HFFc6 (cell line): ENCODE measurements at regions not wholly inside any gene's neighbourhood (a gene's known extent, or its start where the extent isn't known, plus 50 kb on each side); places are given as distances from the start of the nearest gene placed in this dataset.

ENCODE experiments used
- DNase-seq: peaks from one replicate; pipeline ENCODE4 v3.0.0-alpha.2; 2018
- H3K27ac Mint-ChIP-seq: 2 replicates; pipeline ENCODE4 v1.8.0; 2020; ENCODE audit warnings: mild to moderate bottlenecking, mixed read lengths
- H3K27me3 Mint-ChIP-seq: 2 replicates; pipeline ENCODE4 v1.8.0; 2021; ENCODE audit warnings: mild to moderate bottlenecking, moderate library complexity, mixed read lengths; ENCODE audit not compliant: insufficient read depth
- H3K36me3 Mint-ChIP-seq: 2 replicates; pipeline ENCODE4 v1.8.0; 2021; ENCODE audit warnings: low read depth, mixed read lengths
- H3K4me1 Mint-ChIP-seq: 2 replicates; pipeline ENCODE4 v1.8.0; 2020; ENCODE audit warnings: low read depth, mixed read lengths
- H3K4me3 Mint-ChIP-seq: 2 replicates; pipeline ENCODE4 v1.8.0; 2020; ENCODE audit warnings: mild to moderate bottlenecking, moderate library complexity, mixed read lengths
- H3K9me3 Mint-ChIP-seq: 2 replicates; pipeline ENCODE4 v1.8.0; 2020; ENCODE audit warnings: mild to moderate bottlenecking, mixed read lengths
- CTCF ChIP-seq: fragments of 200-600 bp; sonication (generic); IDR thresholded peaks from 2 replicates; pipeline ENCODE4 v1.5.0; 2021; ENCODE audit warnings: antibody characterized with exemption, mild to moderate bottlenecking

DNA sequence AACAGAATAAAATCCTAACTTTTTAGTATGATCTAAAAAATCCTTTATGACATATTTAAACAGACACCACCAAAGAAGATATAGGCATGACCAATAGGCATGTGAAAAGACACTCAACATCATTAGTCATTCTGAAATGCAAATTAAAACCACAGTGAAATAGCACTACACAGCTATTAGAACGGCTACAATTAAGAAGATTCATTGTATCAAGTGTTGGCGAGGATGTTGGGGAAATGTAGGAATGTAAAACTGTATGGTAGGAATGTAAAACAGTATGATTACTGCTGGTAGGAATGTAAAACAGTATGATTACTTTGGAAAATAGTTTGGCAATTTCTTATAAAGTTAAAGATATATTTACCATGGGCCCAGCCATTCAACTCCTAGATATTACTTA lies 253.3 kb upstream of the TCF4 start:
- peaks cover 45% of the 10 kb centered on the region for H3K9me3 Mint-ChIP-seq
- peaks cover 46% of the 10 kb centered on the region for H3K36me3 Mint-ChIP-seq
- no peak for DNase-seq
- no peak overlapping the region for H3K27ac Mint-ChIP-seq
- H3K27me3 Mint-ChIP-seq = no peaks in the 10 kb centered on the region
- peaks cover 40% of the 10 kb centered on the region for H3K4me1 Mint-ChIP-seq
- TF ChIP-seq CTCF = no peak
- H3K4me3 Mint-ChIP-seq = no peak overlapping the region

DNA sequence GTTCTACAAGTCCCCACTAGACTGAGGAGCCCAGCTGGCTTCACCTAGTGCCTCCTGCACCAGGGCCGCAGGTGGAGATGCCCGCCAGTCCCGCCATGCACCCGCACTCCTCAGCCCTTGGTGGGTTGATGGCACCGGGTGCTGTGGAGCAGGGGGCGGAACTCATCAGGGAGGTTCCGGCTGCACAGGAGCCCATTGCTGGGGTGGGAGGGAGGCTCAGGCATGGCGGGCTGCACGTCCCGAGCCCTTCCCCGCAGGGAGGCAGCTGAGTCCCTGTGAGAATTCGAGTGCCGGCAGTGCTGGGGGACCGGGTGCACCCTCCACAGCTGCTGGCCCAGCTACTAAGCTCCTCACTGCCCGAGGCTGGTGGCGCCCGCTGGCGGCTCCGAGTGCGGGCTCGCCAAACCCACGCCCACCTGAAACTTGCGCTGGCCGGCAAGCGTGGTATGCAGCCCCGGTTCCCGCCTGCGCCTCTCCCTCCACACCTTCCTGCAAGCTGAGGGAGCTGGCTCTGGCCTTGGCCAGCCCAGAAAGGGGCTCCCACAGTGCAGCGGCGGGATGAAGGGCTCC lies 252.7 kb upstream of the TCF4 start:
- Mint-ChIP-seq H3K27me3 (no peaks in the 10 kb centered on the region), H3K9me3 (peaks cover 45% of the 10 kb centered on the region), H3K4me1 (peaks cover 34% of the 10 kb centered on the region), H3K4me3 (no peak overlapping the region), H3K27ac (no peak overlapping the region), H3K36me3 (peaks cover 43% of the 10 kb centered on the region)
- no peak for DNase-seq
- no peak for TF ChIP-seq CTCF

- Mint-ChIP-seq H3K27ac (peak overlapping the region; percentile 70), H3K4me1 (peaks cover 29% of the 10 kb centered on the region), H3K9me3 (peaks cover 45% of the 10 kb centered on the region), H3K27me3 (no peaks in the 10 kb centered on the region), H3K36me3 (peaks cover 47% of the 10 kb centered on the region), H3K4me3 (peak overlapping the region; percentile 56)
- peak; percentile 59 for DNase-seq
- TF ChIP-seq CTCF = no peak
These were observed 251.4 kb upstream of the TCF4 start for GRCh38 chr18:55839343-55839742.

GRCh38 chr18:55838841-55839240 lies 250.8 kb upstream of the TCF4 start:
- Mint-ChIP-seq H3K27ac (no peak overlapping the region; the same call in 1 of the 2 replicates), H3K36me3 (peaks cover 49% of the 10 kb centered on the region), H3K4me1 (peaks cover 34% of the 10 kb centered on the region), H3K9me3 (peaks cover 45% of the 10 kb centered on the region), H3K4me3 (peak overlapping the region; percentile 56; the same call in 1 of the 2 replicates), H3K27me3 (no peaks in the 10 kb centered on the region)
- TF ChIP-seq CTCF = no peak
- DNase-seq = peak; percentile 50

- Mint-ChIP-seq H3K4me1 (peaks cover 39% of the 10 kb centered on the region), H3K9me3 (peaks cover 45% of the 10 kb centered on the region), H3K27me3 (no peaks in the 10 kb centered on the region), H3K36me3 (peaks cover 51% of the 10 kb centered on the region), H3K4me3 (no peak overlapping the region; the same call in 1 of the 2 replicates), H3K27ac (no peak overlapping the region)
- TF ChIP-seq CTCF = no peak
- DNase-seq = no peak
These were observed 250.3 kb upstream of the TCF4 start for GRCh38 chr18:55838319-55838718.
